NB4 (cell line): ENCODE measurements at regions not wholly inside any gene's neighbourhood (a gene's known extent, or its start where the extent isn't known, plus 50 kb on each side); places are given as distances from the start of the nearest gene placed in this dataset.

Source experiments
- POLR2A ChIP-seq: IDR thresholded peaks from 2 replicates; pipeline ENCODE4 v1.6.1; 2011; ENCODE audit warnings: mild to moderate bottlenecking; ENCODE audit not compliant: insufficient read length; ENCODE audit errors: extremely low read depth
- TF ChIP-seq, protein P1 (sequence below): IDR thresholded peaks from one replicate; pipeline ENCODE4 v1.5.1; 2012; ENCODE audit warnings: low read depth, low read length

DNA sequence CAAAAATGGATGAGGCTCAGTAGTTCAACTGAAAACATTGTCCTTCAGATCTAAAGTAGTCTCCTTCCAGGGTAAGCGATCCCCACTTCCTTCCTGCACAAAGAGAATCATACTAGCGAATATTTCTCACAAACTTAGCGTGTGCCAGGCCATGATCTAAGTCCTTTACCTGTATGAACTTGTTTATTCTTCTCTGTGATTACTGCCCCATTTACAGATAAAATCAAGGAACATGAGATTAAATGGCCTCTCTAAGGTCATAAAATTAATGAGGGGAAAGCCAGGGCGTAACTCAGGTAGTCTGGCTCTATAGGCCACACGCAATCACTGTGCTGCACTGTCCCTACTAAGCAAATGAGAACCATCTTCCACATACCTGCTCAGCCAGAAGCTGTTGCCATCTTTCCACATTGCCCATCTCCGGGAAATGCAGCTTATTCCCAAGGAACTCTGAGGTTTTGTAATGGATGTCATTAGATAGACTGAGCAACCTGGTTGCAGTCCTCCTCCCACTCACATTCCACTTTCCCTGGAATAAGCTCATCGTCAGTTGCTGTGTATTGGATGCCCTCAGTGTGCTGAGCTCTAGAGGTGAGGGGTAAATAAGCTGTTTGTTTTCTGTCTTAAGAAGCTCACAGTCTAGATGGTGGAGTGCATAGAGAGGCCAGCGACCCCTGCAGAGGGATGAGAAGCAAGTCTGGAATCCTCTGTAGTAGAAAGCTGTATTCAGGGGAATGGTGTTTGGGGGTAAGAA, 146.3 kb downstream of the SNX19 start:
- no peak for TF ChIP-seq POLR2A
- TF ChIP-seq, protein P1, sequence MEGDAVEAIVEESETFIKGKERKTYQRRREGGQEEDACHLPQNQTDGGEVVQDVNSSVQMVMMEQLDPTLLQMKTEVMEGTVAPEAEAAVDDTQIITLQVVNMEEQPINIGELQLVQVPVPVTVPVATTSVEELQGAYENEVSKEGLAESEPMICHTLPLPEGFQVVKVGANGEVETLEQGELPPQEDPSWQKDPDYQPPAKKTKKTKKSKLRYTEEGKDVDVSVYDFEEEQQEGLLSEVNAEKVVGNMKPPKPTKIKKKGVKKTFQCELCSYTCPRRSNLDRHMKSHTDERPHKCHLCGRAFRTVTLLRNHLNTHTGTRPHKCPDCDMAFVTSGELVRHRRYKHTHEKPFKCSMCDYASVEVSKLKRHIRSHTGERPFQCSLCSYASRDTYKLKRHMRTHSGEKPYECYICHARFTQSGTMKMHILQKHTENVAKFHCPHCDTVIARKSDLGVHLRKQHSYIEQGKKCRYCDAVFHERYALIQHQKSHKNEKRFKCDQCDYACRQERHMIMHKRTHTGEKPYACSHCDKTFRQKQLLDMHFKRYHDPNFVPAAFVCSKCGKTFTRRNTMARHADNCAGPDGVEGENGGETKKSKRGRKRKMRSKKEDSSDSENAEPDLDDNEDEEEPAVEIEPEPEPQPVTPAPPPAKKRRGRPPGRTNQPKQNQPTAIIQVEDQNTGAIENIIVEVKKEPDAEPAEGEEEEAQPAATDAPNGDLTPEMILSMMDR: no peak
